GM21825 (cell line): ENCODE measurements at regions not wholly inside any gene's neighbourhood (a gene's known extent, or its start where the extent isn't known, plus 50 kb on each side); places are given as distances from the start of the nearest gene placed in this dataset.

Experiments used
- ATAC-seq: cut with Tn5 transposase; IDR thresholded peaks from one replicate; pipeline ENCODE4 v1.9.1; 2021; ENCODE audit warnings: mild to moderate bottlenecking, moderate library complexity; ENCODE audit not compliant: unreplicated experiment

GRCh38 chr2:103268841-103269498, 507.1 kb downstream of the TMEM182 start:
- no peak for ATAC-seq

DNA sequence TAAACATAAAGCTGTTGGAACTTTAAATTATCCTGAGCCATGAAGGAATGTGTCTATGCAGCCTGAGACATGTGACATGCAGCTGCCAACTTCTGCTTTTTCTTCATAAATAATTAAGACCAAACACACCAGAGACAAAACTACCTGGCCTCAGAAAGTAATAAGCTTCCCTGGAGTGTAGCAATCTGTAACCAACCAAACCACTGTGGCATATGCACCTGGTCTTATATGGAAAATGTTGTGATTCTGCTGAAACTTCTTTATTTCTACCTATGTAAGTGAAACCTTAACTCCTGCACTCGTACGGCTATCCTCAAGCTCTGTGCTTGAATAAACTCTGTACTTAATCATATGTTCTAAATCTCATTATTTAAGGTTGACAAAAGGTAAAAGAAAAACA, 515.0 kb downstream of the TMEM182 start:
- ATAC-seq: no peak

DNA sequence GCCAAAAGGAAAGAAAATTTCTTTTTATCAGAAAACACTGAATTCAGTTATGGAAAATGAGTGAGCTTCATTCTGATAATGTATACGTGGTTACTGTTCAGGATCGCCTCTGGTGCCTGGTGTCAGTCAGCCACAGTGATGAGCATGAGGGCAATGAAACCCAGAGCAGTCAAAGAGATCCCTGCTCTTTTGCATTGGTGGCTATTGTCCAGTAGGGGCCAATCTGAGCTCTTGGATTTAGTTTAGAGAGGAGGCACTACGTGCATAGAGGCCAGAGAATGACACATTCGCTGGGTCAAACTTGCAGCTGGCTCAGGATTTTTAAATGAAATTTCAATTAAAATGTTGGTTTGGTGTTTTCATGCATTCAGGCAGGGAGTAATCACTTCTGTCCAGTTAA, 522.9 kb downstream of the TMEM182 start:
- ATAC-seq: no peak

GRCh38 chr2:103285354-103285753, 523.5 kb downstream of the TMEM182 start:
- no peak for ATAC-seq

DNA sequence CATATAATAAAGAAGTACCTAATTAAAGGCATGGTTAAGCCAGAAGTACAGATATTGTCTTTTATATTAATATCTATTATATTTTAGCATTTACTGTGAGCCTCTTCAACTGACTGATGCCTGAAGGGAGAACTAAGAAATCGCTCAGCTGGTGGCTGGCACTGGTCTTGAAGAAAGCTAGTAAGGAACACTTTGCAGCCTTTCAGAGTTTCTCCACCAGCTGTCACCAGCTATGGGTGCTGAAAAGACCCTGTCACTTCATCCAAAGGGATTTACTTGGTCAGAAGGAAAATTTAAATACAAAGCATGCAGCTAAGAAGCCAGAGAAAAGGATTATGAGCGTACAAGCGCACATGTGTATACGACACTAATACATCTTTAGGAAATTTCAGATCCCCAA, 525.9 kb downstream of the TMEM182 start:
- no peak for ATAC-seq

GRCh38 chr2:103288696-103289095, 526.9 kb downstream of the TMEM182 start:
- ATAC-seq: no peak

DNA sequence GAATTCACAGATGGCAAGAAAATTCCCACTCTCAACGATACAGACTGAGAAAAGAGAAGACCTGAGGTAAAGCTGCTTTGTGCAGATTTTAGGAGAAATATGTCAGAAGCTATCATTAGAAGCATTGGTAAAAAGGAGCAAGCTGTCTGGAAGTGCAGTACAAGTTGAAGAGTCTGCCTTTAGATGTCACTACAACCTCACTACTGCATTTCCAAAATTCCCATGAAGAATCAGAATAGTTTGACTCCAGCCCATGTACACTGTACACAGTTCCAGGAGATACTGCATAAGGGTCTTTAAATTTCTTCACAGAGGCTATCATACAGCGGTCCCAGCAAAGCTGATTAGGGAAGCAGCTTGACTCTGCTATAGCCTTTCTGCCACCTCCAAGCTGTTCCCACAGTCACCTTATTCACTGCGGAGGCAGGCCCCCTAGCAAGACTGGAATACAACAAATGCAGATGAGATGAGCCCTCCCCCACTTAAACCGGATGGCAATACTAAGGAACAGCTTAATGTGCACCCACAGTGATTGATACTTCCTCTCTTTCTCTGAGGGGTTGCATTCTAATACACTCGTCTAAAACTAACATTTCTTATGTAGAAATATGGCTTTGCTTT, 527.4 kb downstream of the TMEM182 start:
- no peak for ATAC-seq

DNA sequence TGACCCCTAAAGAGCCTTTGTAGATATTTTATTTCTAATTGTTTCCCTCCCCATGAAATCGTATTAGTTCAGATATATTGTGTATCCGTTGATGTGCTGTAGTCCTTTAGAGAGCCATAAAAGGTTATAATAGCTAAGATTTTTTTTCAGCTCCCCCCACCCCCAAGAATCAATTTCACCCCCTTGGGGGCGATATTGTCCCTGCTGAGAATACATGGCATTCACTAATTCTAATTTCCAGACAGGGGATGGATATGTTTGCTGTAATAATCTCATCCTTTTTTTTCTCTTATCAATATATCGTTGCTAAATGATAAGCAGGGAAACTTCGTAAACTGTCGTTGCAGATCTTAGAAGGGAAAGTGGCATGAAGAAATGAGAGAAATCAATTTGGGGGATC, 530.7 kb downstream of the TMEM182 start:
- ATAC-seq: no peak

GRCh38 chr2:103293067-103293741, 531.4 kb downstream of the TMEM182 start:
- no peak for ATAC-seq

- ATAC-seq: no peak
Observed at GRCh38 chr2:103293742-103294077, 531.9 kb downstream of the TMEM182 start.

GRCh38 chr2:103294420-103294819, 532.6 kb downstream of the TMEM182 start:
- no peak for ATAC-seq

GRCh38 chr2:103295591-103295990, 533.8 kb downstream of the TMEM182 start:
- ATAC-seq: no peak

- no peak for ATAC-seq
Observed at GRCh38 chr2:103324671-103325070, 562.8 kb downstream of the TMEM182 start.

GRCh38 chr2:103327386-103327785, 565.6 kb downstream of the TMEM182 start:
- ATAC-seq: no peak

- ATAC-seq: no peak
Observed at GRCh38 chr2:103327966-103328365, 566.1 kb downstream of the TMEM182 start.

DNA sequence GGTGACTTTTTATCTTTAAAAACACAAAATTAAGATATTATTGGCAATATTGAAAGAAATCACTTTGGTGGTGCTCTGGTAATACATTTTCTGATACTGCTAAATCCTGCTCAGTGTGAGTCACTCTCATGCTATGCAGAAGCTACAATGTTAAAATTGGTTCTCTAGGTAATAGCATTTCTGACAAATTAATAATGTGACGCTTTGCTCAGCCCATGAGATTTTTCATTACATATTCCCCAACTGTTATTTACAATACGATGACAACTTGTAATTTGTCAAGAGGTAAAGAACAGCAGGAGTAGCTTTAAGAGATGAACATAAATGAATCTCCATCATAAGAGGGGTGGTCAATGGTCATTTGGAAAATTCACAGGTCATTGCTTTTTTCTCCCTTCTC, 573.6 kb downstream of the TMEM182 start:
- no peak for ATAC-seq

DNA sequence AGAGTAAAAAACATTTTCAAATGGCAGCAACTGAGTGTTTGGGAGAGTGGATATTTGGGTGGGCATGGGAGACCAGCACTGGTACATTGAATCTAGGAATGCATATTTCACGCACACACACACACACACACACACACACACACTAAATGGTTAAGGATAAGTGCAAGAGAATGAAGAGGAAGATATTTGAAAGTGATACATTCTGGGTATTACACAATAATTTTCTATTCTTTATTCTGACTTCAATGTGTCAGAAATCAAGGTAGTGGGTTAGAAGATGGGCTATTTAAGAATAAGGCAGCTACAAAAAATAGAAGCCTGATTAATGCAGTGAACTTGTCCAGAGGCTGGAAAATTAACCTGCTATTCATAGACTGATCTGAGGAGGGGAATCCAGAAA, 577.0 kb downstream of the TMEM182 start:
- no peak for ATAC-seq

- ATAC-seq: no peak
Observed at GRCh38 chr2:103346780-103347179, 584.9 kb downstream of the TMEM182 start.

GRCh38 chr2:103353774-103354173, 591.9 kb downstream of the TMEM182 start:
- ATAC-seq: no peak

- ATAC-seq: no peak
Observed at GRCh38 chr2:103355287-103355686, 593.5 kb downstream of the TMEM182 start.

DNA sequence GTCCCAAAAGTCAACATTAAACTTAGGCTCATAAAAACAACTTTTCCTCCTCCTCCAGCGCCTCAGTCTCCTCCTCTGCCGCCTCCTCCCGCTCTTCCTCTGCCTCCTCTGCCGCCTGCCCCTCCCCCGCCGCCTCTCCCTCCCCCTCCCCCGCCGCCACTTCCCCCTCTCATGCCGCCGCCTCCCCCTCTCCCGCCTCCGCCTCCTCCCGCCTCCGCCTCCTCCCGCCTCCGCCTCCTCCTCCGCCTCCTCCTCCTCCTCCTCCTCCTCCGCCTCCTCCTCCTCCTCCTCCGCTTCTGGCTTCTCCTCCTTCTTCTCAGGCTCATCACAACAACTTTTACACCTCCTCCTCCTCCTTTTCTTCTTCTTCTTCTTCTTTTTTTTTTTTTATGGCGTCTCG, 599.9 kb downstream of the TMEM182 start:
- ATAC-seq: no peak

DNA sequence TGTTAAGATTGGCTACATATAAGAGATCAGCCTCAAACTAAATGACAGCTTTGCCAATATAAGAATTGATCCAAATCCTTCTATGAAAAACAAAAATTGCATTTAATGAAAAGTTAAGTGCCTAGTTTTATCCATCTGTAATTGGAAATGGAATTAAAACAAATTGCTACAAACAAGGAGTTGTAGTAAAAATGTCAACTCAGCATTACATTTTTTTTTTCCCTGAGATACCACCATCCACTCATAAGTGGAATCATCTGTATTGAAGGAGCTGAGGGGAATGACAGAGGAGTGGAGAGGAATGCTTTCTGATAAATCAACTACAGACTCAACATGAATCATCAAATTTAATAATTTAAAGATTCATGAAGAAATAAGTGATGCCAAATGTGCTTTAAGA, 601.8 kb downstream of the TMEM182 start:
- no peak for ATAC-seq
